A673 (cell line): ENCODE measurements at regions not wholly inside any gene's neighbourhood (a gene's known extent, or its start where the extent isn't known, plus 50 kb on each side); places are given as distances from the start of the nearest gene placed in this dataset.

Source experiments
- BruUV-seq: library from RNA; stranded (reverse); fragments of 400-500 nt; replicated peaks from 2 replicates; lab custom pipeline; 2021; lab: Mats Ljungman, UMichigan
- CTCF ChIA-PET: fragments of 300-600 bp; sonication (Branson Sonifier 250); formaldehyde crosslinking; loops from one replicate; lab custom pipeline; 2022; ENCODE audit warnings: antibody characterized with exemption; lab: Charles Lee
- POLR2A ChIA-PET: fragments of 300-600 bp; sonication (Branson Sonifier 250); formaldehyde crosslinking; loops from one replicate; lab custom pipeline; 2022; ENCODE audit warnings: antibody characterized with exemption; ENCODE audit not compliant: low non-redundant PET; lab: Charles Lee
- DNase-seq: peaks from one replicate; pipeline ENCODE4 v3.0.0-alpha.2; 2015; ENCODE audit warnings: low spot score
- H3K27ac ChIP-seq: fragments of 200-600 bp; sonication (generic); 2 replicates; pipeline ENCODE4 v1.5.1; 2016; ENCODE audit warnings: mixed run types, low read depth, mild to moderate bottlenecking, mixed read lengths, antibody characterized with exemption, low read length; ENCODE audit not compliant: poor library complexity, severe bottlenecking
- H3K27me3 ChIP-seq: fragments of 200-600 bp; sonication (generic); replicated peaks from 2 replicates; pipeline ENCODE4 v1.6.1; 2017; ENCODE audit warnings: mixed run types, low read depth, mild to moderate bottlenecking, mixed read lengths, antibody characterized with exemption, low read length; ENCODE audit not compliant: insufficient read depth, poor library complexity
- H3K36me3 ChIP-seq: fragments of 200-600 bp; sonication (generic); 2 replicates; pipeline ENCODE4 v1.6.1; 2016; ENCODE audit warnings: mixed run types, mild to moderate bottlenecking, mixed read lengths, antibody characterized with exemption, low read length; ENCODE audit not compliant: insufficient read depth, poor library complexity, severe bottlenecking
- H3K4me1 ChIP-seq: fragments of 200-600 bp; sonication (generic); 2 replicates; pipeline ENCODE4 v1.6.1; 2017; ENCODE audit warnings: mixed run types, mild to moderate bottlenecking, mixed read lengths, antibody characterized with exemption, low read length; ENCODE audit not compliant: insufficient read depth, poor library complexity, severe bottlenecking
- H3K4me3 ChIP-seq: fragments of 200-600 bp; sonication (generic); 2 replicates; pipeline ENCODE4 v1.5.1; 2016; ENCODE audit warnings: low read depth, mixed run types, mild to moderate bottlenecking, mixed read lengths, low read length; ENCODE audit not compliant: poor library complexity, severe bottlenecking
- H3K9me3 ChIP-seq: fragments of 200-600 bp; sonication (generic); 2 replicates; pipeline ENCODE4 v1.6.1; 2016; ENCODE audit warnings: mixed run types, low read depth, mild to moderate bottlenecking, mixed read lengths, antibody characterized with exemption, low read length; ENCODE audit not compliant: poor library complexity, severe bottlenecking
- EZH2 ChIP-seq: fragments of 200-600 bp; sonication (generic); IDR thresholded peaks from 2 replicates; pipeline ENCODE4 v1.6.1; 2017; ENCODE audit warnings: borderline replicate concordance, low read depth, mild to moderate bottlenecking, mixed read lengths, antibody characterized with exemption, low read length; ENCODE audit not compliant: poor library complexity, severe bottlenecking
- intact Hi-C: fragments of 100-400 bp; cut with micrococcal nuclease; formaldehyde crosslinking; loops from one replicate; pipeline ENCODE4 v1.10.0; 2022; ENCODE audit not compliant: unreplicated experiment
- TF ChIP-seq, protein P1 (sequence below): fragments of 300-800, 200-600 bp; sonication (generic); conservative IDR thresholded peaks from 2 replicates; pipeline ENCODE4 v1.5.1; 2017; ENCODE audit warnings: low read depth, mild to moderate bottlenecking, antibody characterized with exemption, low read length, moderate library complexity, mixed read lengths

GRCh38 chr7:24372961-24373955, 89.3 kb downstream of the NPY start:
- Histone ChIP-seq H3K4me1 (no peaks in the 10 kb centered on the region), H3K9me3 (no peaks in the 10 kb centered on the region), H3K27me3 (no peaks in the 10 kb centered on the region), H3K36me3 (no peaks in the 10 kb centered on the region), H3K4me3 (no peak overlapping the region), H3K27ac (no peak overlapping the region)
- CTCF ChIA-PET = no interaction called here
- TF ChIP-seq, protein P1, sequence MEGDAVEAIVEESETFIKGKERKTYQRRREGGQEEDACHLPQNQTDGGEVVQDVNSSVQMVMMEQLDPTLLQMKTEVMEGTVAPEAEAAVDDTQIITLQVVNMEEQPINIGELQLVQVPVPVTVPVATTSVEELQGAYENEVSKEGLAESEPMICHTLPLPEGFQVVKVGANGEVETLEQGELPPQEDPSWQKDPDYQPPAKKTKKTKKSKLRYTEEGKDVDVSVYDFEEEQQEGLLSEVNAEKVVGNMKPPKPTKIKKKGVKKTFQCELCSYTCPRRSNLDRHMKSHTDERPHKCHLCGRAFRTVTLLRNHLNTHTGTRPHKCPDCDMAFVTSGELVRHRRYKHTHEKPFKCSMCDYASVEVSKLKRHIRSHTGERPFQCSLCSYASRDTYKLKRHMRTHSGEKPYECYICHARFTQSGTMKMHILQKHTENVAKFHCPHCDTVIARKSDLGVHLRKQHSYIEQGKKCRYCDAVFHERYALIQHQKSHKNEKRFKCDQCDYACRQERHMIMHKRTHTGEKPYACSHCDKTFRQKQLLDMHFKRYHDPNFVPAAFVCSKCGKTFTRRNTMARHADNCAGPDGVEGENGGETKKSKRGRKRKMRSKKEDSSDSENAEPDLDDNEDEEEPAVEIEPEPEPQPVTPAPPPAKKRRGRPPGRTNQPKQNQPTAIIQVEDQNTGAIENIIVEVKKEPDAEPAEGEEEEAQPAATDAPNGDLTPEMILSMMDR = no peak
- no peak for TF ChIP-seq EZH2
- no TSS peak for BruUV-seq
- DNase-seq = no peak
- intact Hi-C loops = loop anchor here (10.0 kb wide), 1 partner anchor 238 kb away; no protein-coding TSS in a partner anchor
- POLR2A ChIA-PET = no interaction called here

GRCh38 chr7:24378871-24379616, 95.1 kb downstream of the NPY start:
- no TSS peak for BruUV-seq
- intact Hi-C loops = loop anchor here (10.0 kb wide), 1 partner anchor 244 kb away; no protein-coding TSS in a partner anchor
- CTCF ChIA-PET = no interaction called here
- H3K4me1 ChIP-seq = no peaks in the 10 kb centered on the region
- POLR2A ChIA-PET = no interaction called here
- no peaks in the 10 kb centered on the region for H3K27me3 ChIP-seq
- TF ChIP-seq, protein P1 = no peak
- no peak for TF ChIP-seq EZH2
- H3K9me3 ChIP-seq = no peaks in the 10 kb centered on the region
- no peaks in the 10 kb centered on the region for H3K36me3 ChIP-seq
- H3K4me3 ChIP-seq = no peak overlapping the region
- H3K27ac ChIP-seq = no peak overlapping the region
- DNase-seq = no peak

DNA sequence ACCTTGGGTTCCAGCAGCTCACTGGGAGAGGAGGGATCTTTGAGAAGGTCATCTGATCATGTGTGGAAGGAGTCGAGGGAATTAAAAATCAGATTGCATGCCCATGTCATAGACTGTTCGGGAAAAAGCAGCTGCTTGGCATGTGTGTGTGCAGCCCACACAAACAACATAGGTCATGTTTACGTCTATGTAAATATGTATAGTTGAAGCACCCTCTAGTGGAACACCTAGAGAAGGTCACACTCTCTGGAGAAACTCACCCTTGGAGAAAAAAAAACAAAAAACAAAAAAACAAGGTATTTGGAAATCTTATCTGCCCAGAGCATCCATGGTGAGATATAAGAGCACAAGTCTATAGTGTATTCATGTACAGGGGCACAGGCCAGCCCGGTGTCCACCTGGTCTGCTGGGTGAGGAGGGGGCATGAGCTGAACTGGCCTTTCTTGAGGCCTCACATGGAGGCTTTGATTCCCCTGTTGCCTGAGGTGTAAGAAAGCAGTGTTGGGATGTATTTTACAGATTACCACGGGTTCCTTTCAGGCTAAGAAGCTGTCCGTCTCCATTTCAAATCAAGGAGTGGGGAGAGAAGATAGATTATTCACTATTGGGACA, 98.0 kb downstream of the NPY start:
- TF ChIP-seq, protein P1 = peak; percentile 77
- no peak for TF ChIP-seq EZH2
- Histone ChIP-seq H3K36me3 (no peaks in the 10 kb centered on the region), H3K4me3 (no peak overlapping the region), H3K4me1 (no peaks in the 10 kb centered on the region), H3K27ac (no peak overlapping the region), H3K27me3 (no peaks in the 10 kb centered on the region), H3K9me3 (no peaks in the 10 kb centered on the region)
- no TSS peak for BruUV-seq
- ChIA-PET POLR2A (no interaction called here), CTCF (interaction anchor here (0.9 to 1.4 kb wide), 3 partner anchors 92 to 519 kb away, joined by 3 to 9 read pairs (median 3); no protein-coding TSS in a partner anchor)
- peak; percentile 58 for DNase-seq
- intact Hi-C loops = loop anchor here (1.0 to 5.0 kb wide), 4 partner anchors 90 to 517 kb away; no protein-coding TSS in a partner anchor
